ENCODE measurements at regions not wholly inside any gene's neighbourhood (a gene's known extent, or its start where the extent isn't known, plus 50 kb on each side); places are given as distances from the start of the nearest gene placed in this dataset.

- DNase-seq (ENCODE audit: low read depth, low spot score): no peak
Observed at GRCh38 chr2:64283641-64284361, 139.6 kb upstream of the PELI1 start.

- DNase-seq (ENCODE audit: low read depth, low spot score): no peak
Observed at GRCh38 chr2:64284751-64285150, 140.5 kb upstream of the PELI1 start.

GRCh38 chr2:64287202-64287740 is 143.1 kb upstream of the PELI1 start:
- DNase-seq (ENCODE audit: low read depth, low spot score): no peak

- DNase-seq (ENCODE audit: low read depth, low spot score): no peak
Observed at GRCh38 chr2:64288321-64289193, 144.3 kb upstream of the PELI1 start.

- DNase-seq (ENCODE audit: low read depth, low spot score): no peak
Observed at GRCh38 chr2:64289251-64289650, 145.0 kb upstream of the PELI1 start.

- DNase-seq (ENCODE audit: low read depth, low spot score): no peak
Observed at GRCh38 chr2:64289737-64290136, 145.5 kb upstream of the PELI1 start.

GRCh38 chr2:64291181-64291580 is 147.0 kb upstream of the PELI1 start:
- DNase-seq (ENCODE audit: low read depth, low spot score): peak; percentile 51

- no peak for DNase-seq (ENCODE audit: low read depth, low spot score)
Observed at GRCh38 chr2:64295326-64296139, 151.3 kb upstream of the PELI1 start.

GRCh38 chr2:64296140-64296480 is 151.9 kb upstream of the PELI1 start:
- DNase-seq (ENCODE audit: low read depth, low spot score): no peak

GRCh38 chr2:64296695-64297346 is 152.6 kb upstream of the PELI1 start:
- no peak for DNase-seq (ENCODE audit: low read depth, low spot score)

- no peak for DNase-seq (ENCODE audit: low read depth, low spot score)
Observed at GRCh38 chr2:64298161-64298560, 153.9 kb upstream of the PELI1 start.

GRCh38 chr2:64300066-64300465 is 153.9 kb upstream of the LGALSL start:
- DNase-seq (ENCODE audit: low read depth, low spot score): no peak

- DNase-seq (ENCODE audit: low read depth, low spot score): no peak
Observed at GRCh38 chr2:64303250-64303649, 150.7 kb upstream of the LGALSL start.

GRCh38 chr2:64307421-64307820 is 146.5 kb upstream of the LGALSL start:
- DNase-seq (ENCODE audit: low read depth, low spot score): no peak

- DNase-seq (ENCODE audit: low read depth, low spot score): no peak
Observed at GRCh38 chr2:64311191-64311910, 142.6 kb upstream of the LGALSL start.

GRCh38 chr2:64311948-64312621 is 141.9 kb upstream of the LGALSL start:
- peak; percentile 91 for DNase-seq (ENCODE audit: low read depth, low spot score)

GRCh38 chr2:64312622-64313397 is 141.2 kb upstream of the LGALSL start:
- DNase-seq (ENCODE audit: low read depth, low spot score): no peak

GRCh38 chr2:64313398-64313723 is 140.6 kb upstream of the LGALSL start:
- DNase-seq (ENCODE audit: low read depth, low spot score): no peak

GRCh38 chr2:64315291-64315960 is 138.5 kb upstream of the LGALSL start:
- no peak for DNase-seq (ENCODE audit: low read depth, low spot score)
